ENCODE measurements at regions not wholly inside any gene's neighbourhood (a gene's known extent, or its start where the extent isn't known, plus 50 kb on each side); places are given as distances from the start of the nearest gene placed in this dataset.

GRCh38 chr1:8194481-8195227 is 123.3 kb upstream of the SLC45A1 start:
- H3K27me3 ChIP-seq = no peaks in the 10 kb centered on the region
- H4K20me1 ChIP-seq (ENCODE audit: insufficient read depth, poor library complexity, severe bottlenecking) = no peaks in the 10 kb centered on the region
- no peak overlapping the region for H3K4me2 ChIP-seq
- H3K9me3 ChIP-seq (ENCODE audit: low read depth) = no peaks in the 10 kb centered on the region
- WGBS (ENCODE audit: low lambda C conversion rate, missing lambda C conversion rate) = 85% methylated on average over 14 of the region's 14 CpGs
- no peaks in the 10 kb centered on the region for H3K9me2 ChIP-seq (replicated peaks; ENCODE audit: insufficient read depth)
- H2AFZ ChIP-seq = no peak overlapping the region
- H3K27ac ChIP-seq = peak overlapping the region; percentile 46
- TF ChIP-seq EZH2 (IDR thresholded peaks at IDR 0.05; ENCODE audit: borderline replicate concordance) (no peak), CTCF (IDR thresholded peaks at IDR 0.05; ENCODE audit: poor library complexity) (no peak), EZH2phosphoT487 (IDR thresholded peaks at IDR 0.05; ENCODE audit: low read depth, severe bottlenecking, unreplicated experiment) (no peak)
- peaks cover 4% of the 10 kb centered on the region for H3K4me1 ChIP-seq (ENCODE audit: insufficient read depth)
- H3K4me3 ChIP-seq = no peak overlapping the region
- no peaks in the 10 kb centered on the region for H3K79me2 ChIP-seq
- no peaks in the 10 kb centered on the region for H3K36me3 ChIP-seq (replicated peaks; ENCODE audit: insufficient read depth, low read depth)
- DNase-seq (ENCODE audit: low spot score) = no peak

- no peaks in the 10 kb centered on the region for H3K9me2 ChIP-seq (replicated peaks; ENCODE audit: insufficient read depth)
Observed at GRCh38 chr1:8193840-8194406, 124.0 kb upstream of the SLC45A1 start.

GRCh38 chr1:8191474-8191873 is 126.4 kb upstream of the SLC45A1 start:
- no peak overlapping the region for H3K4me2 ChIP-seq
- no peaks in the 10 kb centered on the region for H3K79me2 ChIP-seq
- no peak for DNase-seq (ENCODE audit: low spot score)
- no peak overlapping the region for H2AFZ ChIP-seq
- 86% methylated on average over 9 of the region's 9 CpGs for WGBS (ENCODE audit: low lambda C conversion rate, missing lambda C conversion rate)
- H3K4me1 ChIP-seq (ENCODE audit: insufficient read depth) = no peaks in the 10 kb centered on the region
- no peaks in the 10 kb centered on the region for H3K36me3 ChIP-seq (replicated peaks; ENCODE audit: insufficient read depth, low read depth)
- no peaks in the 10 kb centered on the region for H4K20me1 ChIP-seq (ENCODE audit: insufficient read depth, poor library complexity, severe bottlenecking)
- H3K27me3 ChIP-seq = no peaks in the 10 kb centered on the region
- H3K4me3 ChIP-seq = no peak overlapping the region
- no peak overlapping the region for H3K27ac ChIP-seq
- no peaks in the 10 kb centered on the region for H3K9me3 ChIP-seq (ENCODE audit: low read depth)
- H3K9me2 ChIP-seq (replicated peaks; ENCODE audit: insufficient read depth) = no peaks in the 10 kb centered on the region
- TF ChIP-seq CTCF (IDR thresholded peaks at IDR 0.05; ENCODE audit: poor library complexity) = no peak
- TF ChIP-seq EZH2phosphoT487 (IDR thresholded peaks at IDR 0.05; ENCODE audit: low read depth, severe bottlenecking, unreplicated experiment) = no peak
- TF ChIP-seq EZH2 (IDR thresholded peaks at IDR 0.05; ENCODE audit: borderline replicate concordance) = no peak

More at GRCh38 chr1:8193840-8194406, 124.0 kb upstream of the SLC45A1 start:
- Histone ChIP-seq H3K36me3 (replicated peaks; ENCODE audit: insufficient read depth, low read depth) (no peaks in the 10 kb centered on the region), H3K4me1 (ENCODE audit: insufficient read depth) (peaks cover 4% of the 10 kb centered on the region), H3K27me3 (no peaks in the 10 kb centered on the region), H4K20me1 (ENCODE audit: insufficient read depth, poor library complexity, severe bottlenecking) (no peaks in the 10 kb centered on the region), H3K4me3 (no peak overlapping the region), H3K79me2 (no peaks in the 10 kb centered on the region), H3K27ac (peak overlapping the region; percentile 46), H3K9me3 (ENCODE audit: low read depth) (no peaks in the 10 kb centered on the region), H2AFZ (no peak overlapping the region), H3K4me2 (no peak overlapping the region)
- 77% methylated on average over 8 of the region's 8 CpGs for WGBS (ENCODE audit: low lambda C conversion rate, missing lambda C conversion rate)
- no peak for DNase-seq (ENCODE audit: low spot score)
- no peak for TF ChIP-seq CTCF (IDR thresholded peaks at IDR 0.05; ENCODE audit: poor library complexity)
- no peak for TF ChIP-seq EZH2phosphoT487 (IDR thresholded peaks at IDR 0.05; ENCODE audit: low read depth, severe bottlenecking, unreplicated experiment)
- TF ChIP-seq EZH2 (IDR thresholded peaks at IDR 0.05; ENCODE audit: borderline replicate concordance) = no peak

Data from hepatocyte (in vitro differentiated cells).